DND-41 (cell line): ENCODE measurements at regions not wholly inside any gene's neighbourhood (a gene's known extent, or its start where the extent isn't known, plus 50 kb on each side); places are given as distances from the start of the nearest gene placed in this dataset.

Experiments used
- CTCF ChIP-seq: IDR thresholded peaks from 2 replicates; pipeline ENCODE4 v1.5.1; 2012; ENCODE audit warnings: borderline replicate concordance, low read length, moderate library complexity, mild to moderate bottlenecking; ENCODE audit not compliant: poor library complexity, severe bottlenecking; ENCODE audit errors: extremely low read depth
- EZH2 ChIP-seq: IDR thresholded peaks from 3 replicates; pipeline ENCODE4 v1.6.1; 2012; ENCODE audit warnings: borderline replicate concordance, low read depth, mild to moderate bottlenecking, moderate library complexity, low read length, inconsistent platforms; ENCODE audit not compliant: severe bottlenecking

- TF ChIP-seq CTCF (no peak), EZH2 (no peak)
These were observed 81.5 kb downstream of the CPN2 start for GRCh38 chr3:194269610-194270145.
